Caco-2 (cell line): ENCODE measurements at regions not wholly inside any gene's neighbourhood (a gene's known extent, or its start where the extent isn't known, plus 50 kb on each side); places are given as distances from the start of the nearest gene placed in this dataset.

Experiments
- BruUV-seq: library from RNA; stranded (reverse); fragments of 400-500 nt; replicated peaks from 2 replicates; lab custom pipeline; 2021; lab: Mats Ljungman, UMichigan
- CTCF ChIA-PET: fragments of 300-600 bp; sonication (Branson Sonifier 250); formaldehyde crosslinking; loops from one replicate; lab custom pipeline; 2022; ENCODE audit warnings: antibody characterized with exemption; lab: Charles Lee
- POLR2A ChIA-PET: fragments of 300-600 bp; sonication (Branson Sonifier 250); formaldehyde crosslinking; loops from one replicate; lab custom pipeline; 2022; ENCODE audit warnings: antibody characterized with exemption; lab: Charles Lee
- DNase-seq, 2 experiments: peaks; one replicate each; pipeline versions ENCODE4 v3.0.0 to v3.0.0-alpha.2; 2020 to 2022
- H3K27me3 ChIP-seq: replicated peaks from 2 replicates; pipeline ENCODE4 v1.6.0; 2011; ENCODE audit warnings: low read length; ENCODE audit not compliant: control insufficient read depth, insufficient read depth
- H3K36me3 ChIP-seq: 2 replicates; pipeline ENCODE4 v1.5.1; 2011; ENCODE audit warnings: low read length; ENCODE audit not compliant: control insufficient read depth, insufficient read depth
- H3K4me1 ChIP-seq: fragments of 250-450 bp; sonication (Bioruptor Pico); 2 replicates; pipeline ENCODE4 v1.5.1; 2020; ENCODE audit warnings: mild to moderate bottlenecking
- H3K4me3 ChIP-seq: 2 replicates; pipeline ENCODE4 v1.5.1; 2011; ENCODE audit warnings: low read depth, mild to moderate bottlenecking, control low read depth, low read length
- H3K9me3 ChIP-seq: fragments of 250-450 bp; sonication (Bioruptor Pico); 2 replicates; pipeline ENCODE4 v1.5.1; 2020; ENCODE audit warnings: mild to moderate bottlenecking, moderate library complexity
- H3K27ac Mint-ChIP-seq: one replicate; pipeline ENCODE4 v1.8.0; 2022; ENCODE audit warnings: mixed read lengths; ENCODE audit not compliant: unreplicated experiment
- H3K27me3 Mint-ChIP-seq: one replicate; pipeline ENCODE4 v1.8.0; 2022; ENCODE audit warnings: mixed read lengths; ENCODE audit not compliant: insufficient read depth, unreplicated experiment
- H3K36me3 Mint-ChIP-seq: one replicate; pipeline ENCODE4 v1.8.0; 2022; ENCODE audit warnings: mild to moderate bottlenecking, mixed read lengths; ENCODE audit not compliant: insufficient read depth, unreplicated experiment
- H3K4me1 Mint-ChIP-seq: one replicate; pipeline ENCODE4 v1.8.0; 2022; ENCODE audit warnings: low read depth, mixed read lengths; ENCODE audit not compliant: unreplicated experiment
- H3K4me3 Mint-ChIP-seq: one replicate; pipeline ENCODE4 v1.8.0; 2022; ENCODE audit warnings: mild to moderate bottlenecking, moderate library complexity, mixed read lengths; ENCODE audit not compliant: unreplicated experiment
- H3K9me3 Mint-ChIP-seq: one replicate; pipeline ENCODE4 v1.8.0; 2022; ENCODE audit warnings: mixed read lengths; ENCODE audit not compliant: unreplicated experiment
- CTCF ChIP-seq, 2 experiments: fragments of 200-600 bp in 1 of 2; IDR thresholded peaks; 1 replicate in 1 of 2; 2 replicates in 1 of 2; pipeline versions ENCODE4 v1.5.1 to v1.8.0; 2011 to 2022; ENCODE audit warnings: antibody characterized with exemption in 1 of 2, control low read depth in 1 of 2, inconsistent platforms in 1 of 2, low read depth in 1 of 2, low read length in 1 of 2, mild to moderate bottlenecking in 1 of 2, moderate library complexity in 1 of 2; ENCODE audit not compliant: insufficient read depth in 1 of 2, severe bottlenecking in 1 of 2, unreplicated experiment in 1 of 2
- intact Hi-C: fragments of 100-400 bp; cut with micrococcal nuclease; formaldehyde crosslinking; loops from one replicate; pipeline ENCODE4 v1.10.0; 2022; ENCODE audit not compliant: unreplicated experiment

- peaks cover 18% of the 10 kb centered on the region for H3K9me3 Mint-ChIP-seq
- ChIA-PET CTCF (no interaction called here), POLR2A (no interaction called here)
- intact Hi-C loops: no loop called here
- no peak for TF ChIP-seq CTCF (IDR thresholded peaks at IDR 0.05; ENCODE audit: insufficient read depth in 1 of 2, low read depth in 1 of 2, low read length in 1 of 2, severe bottlenecking in 1 of 2, unreplicated experiment in 1 of 2)
- no peak overlapping the region for H3K4me3 Mint-ChIP-seq
- no peaks in the 10 kb centered on the region for H3K9me3 ChIP-seq
- no peak overlapping the region for H3K27ac Mint-ChIP-seq
- no peak overlapping the region for H3K4me3 ChIP-seq
- no peaks in the 10 kb centered on the region for H3K36me3 Mint-ChIP-seq
- no peaks in the 10 kb centered on the region for H3K4me1 ChIP-seq
- no peaks in the 10 kb centered on the region for H3K4me1 Mint-ChIP-seq
- no peaks in the 10 kb centered on the region for H3K27me3 Mint-ChIP-seq
- no peaks in the 10 kb centered on the region for H3K27me3 ChIP-seq
- no peak for DNase-seq
- BruUV-seq: no TSS peak
- no peaks in the 10 kb centered on the region for H3K36me3 ChIP-seq
Measured at GRCh38 chr2:226399006-226399405, 400.6 kb downstream of the IRS1 start.

- DNase-seq: no peak
- BruUV-seq: no TSS peak
- no peaks in the 10 kb centered on the region for H3K4me1 Mint-ChIP-seq
- H3K27me3 Mint-ChIP-seq: no peaks in the 10 kb centered on the region
- no peak overlapping the region for H3K4me3 Mint-ChIP-seq
- peaks cover 18% of the 10 kb centered on the region for H3K9me3 Mint-ChIP-seq
- H3K36me3 Mint-ChIP-seq: no peaks in the 10 kb centered on the region
- Histone ChIP-seq H3K9me3 (no peaks in the 10 kb centered on the region), H3K4me3 (no peak overlapping the region), H3K36me3 (no peaks in the 10 kb centered on the region), H3K27me3 (no peaks in the 10 kb centered on the region), H3K4me1 (no peaks in the 10 kb centered on the region)
- no peak overlapping the region for H3K27ac Mint-ChIP-seq
- POLR2A ChIA-PET: no interaction called here
- CTCF ChIA-PET: no interaction called here
- intact Hi-C loops: no loop called here
- no peak for TF ChIP-seq CTCF (IDR thresholded peaks at IDR 0.05; ENCODE audit: insufficient read depth in 1 of 2, low read depth in 1 of 2, low read length in 1 of 2, severe bottlenecking in 1 of 2, unreplicated experiment in 1 of 2)
Measured at GRCh38 chr2:226398580-226398979, 401.0 kb downstream of the IRS1 start.

- no TSS peak for BruUV-seq
- no peaks in the 10 kb centered on the region for H3K9me3 ChIP-seq
- no peak for TF ChIP-seq CTCF (IDR thresholded peaks at IDR 0.05; ENCODE audit: insufficient read depth in 1 of 2, low read depth in 1 of 2, low read length in 1 of 2, severe bottlenecking in 1 of 2, unreplicated experiment in 1 of 2)
- intact Hi-C loops: no loop called here
- no peak for DNase-seq
- H3K36me3 Mint-ChIP-seq: no peaks in the 10 kb centered on the region
- ChIA-PET CTCF (no interaction called here), POLR2A (no interaction called here)
- H3K27me3 ChIP-seq: no peaks in the 10 kb centered on the region
- no peaks in the 10 kb centered on the region for H3K36me3 ChIP-seq
- H3K4me1 Mint-ChIP-seq: no peaks in the 10 kb centered on the region
- H3K4me1 ChIP-seq: no peaks in the 10 kb centered on the region
- H3K27me3 Mint-ChIP-seq: no peaks in the 10 kb centered on the region
- peaks cover 18% of the 10 kb centered on the region for H3K9me3 Mint-ChIP-seq
- H3K4me3 ChIP-seq: no peak overlapping the region
- H3K4me3 Mint-ChIP-seq: no peak overlapping the region
- H3K27ac Mint-ChIP-seq: no peak overlapping the region
Measured at GRCh38 chr2:226396541-226396940, 403.1 kb downstream of the IRS1 start.
